ENCODE measurements at regions not wholly inside any gene's neighbourhood (a gene's known extent, or its start where the extent isn't known, plus 50 kb on each side); places are given as distances from the start of the nearest gene placed in this dataset.

- TF ChIP-seq POLR2A (IDR thresholded peaks at IDR 0.05): no peak
- no peak for TF ChIP-seq CTCF (IDR thresholded peaks at IDR 0.05)
Measured at GRCh38 chr6:62971976-62972658, 239.2 kb upstream of the FKBP1C start.

Measured in esophagus squamous epithelium (tissue), 4 donors.